ENCODE measurements at regions not wholly inside any gene's neighbourhood (a gene's known extent, or its start where the extent isn't known, plus 50 kb on each side); places are given as distances from the start of the nearest gene placed in this dataset.
"Not testable (repeated sequence)": the region's sequence is repeated elsewhere in the genome, so short reads cannot be mapped to it uniquely, and the experiment has no call there.

DNA sequence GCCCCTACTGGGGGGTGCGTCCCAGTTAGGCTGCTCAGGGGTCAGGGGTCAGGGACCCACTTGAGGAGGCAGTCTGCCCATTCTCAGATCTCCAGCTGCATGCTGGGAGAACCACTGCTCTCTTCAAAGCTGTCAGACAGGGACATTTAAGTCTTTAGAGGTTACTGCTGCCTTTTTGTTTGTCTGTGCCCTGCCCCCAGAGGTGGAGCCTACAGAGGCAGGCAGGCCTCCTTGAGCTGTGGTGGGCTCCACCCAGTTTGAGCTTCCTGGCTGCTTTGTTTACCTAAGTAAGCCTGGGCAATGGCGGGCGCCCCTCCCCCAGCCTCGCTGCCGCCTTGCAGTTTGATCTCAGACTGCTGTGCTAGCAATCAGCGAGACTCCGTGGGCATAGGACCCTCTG is 130.5 kb downstream of the FZD1 start:
- TF ChIP-seq MXI1 (conservative IDR thresholded peaks at IDR 0.05; ENCODE audit: poor library complexity, severe bottlenecking); POLR2AphosphoS5 (IDR thresholded peaks at IDR 0.05); EZH2 (IDR thresholded peaks at IDR 0.05; ENCODE audit: borderline replicate concordance, insufficient read depth, low read length, poor library complexity, severe bottlenecking): not testable (repeated sequence)
- TF ChIP-seq, protein P1, sequence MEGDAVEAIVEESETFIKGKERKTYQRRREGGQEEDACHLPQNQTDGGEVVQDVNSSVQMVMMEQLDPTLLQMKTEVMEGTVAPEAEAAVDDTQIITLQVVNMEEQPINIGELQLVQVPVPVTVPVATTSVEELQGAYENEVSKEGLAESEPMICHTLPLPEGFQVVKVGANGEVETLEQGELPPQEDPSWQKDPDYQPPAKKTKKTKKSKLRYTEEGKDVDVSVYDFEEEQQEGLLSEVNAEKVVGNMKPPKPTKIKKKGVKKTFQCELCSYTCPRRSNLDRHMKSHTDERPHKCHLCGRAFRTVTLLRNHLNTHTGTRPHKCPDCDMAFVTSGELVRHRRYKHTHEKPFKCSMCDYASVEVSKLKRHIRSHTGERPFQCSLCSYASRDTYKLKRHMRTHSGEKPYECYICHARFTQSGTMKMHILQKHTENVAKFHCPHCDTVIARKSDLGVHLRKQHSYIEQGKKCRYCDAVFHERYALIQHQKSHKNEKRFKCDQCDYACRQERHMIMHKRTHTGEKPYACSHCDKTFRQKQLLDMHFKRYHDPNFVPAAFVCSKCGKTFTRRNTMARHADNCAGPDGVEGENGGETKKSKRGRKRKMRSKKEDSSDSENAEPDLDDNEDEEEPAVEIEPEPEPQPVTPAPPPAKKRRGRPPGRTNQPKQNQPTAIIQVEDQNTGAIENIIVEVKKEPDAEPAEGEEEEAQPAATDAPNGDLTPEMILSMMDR (IDR thresholded peaks at IDR 0.05; ENCODE audit: poor library complexity, severe bottlenecking) = not testable (repeated sequence)

Measured in neural cell (in vitro differentiated cells).